Panc1 (cell line): ENCODE measurements at regions not wholly inside any gene's neighbourhood (a gene's known extent, or its start where the extent isn't known, plus 50 kb on each side); places are given as distances from the start of the nearest gene placed in this dataset.

ENCODE experiments used
- POLR2AphosphoS5 ChIP-seq: IDR thresholded peaks from 2 replicates; pipeline ENCODE4 v1.6.1; 2012; ENCODE audit warnings: mild to moderate bottlenecking, low read depth, low read length, moderate library complexity
- REST ChIP-seq, 2 experiments: IDR thresholded peaks; 2 replicates each; pipeline ENCODE4 v1.6.1; 2011 to 2012; ENCODE audit warnings: low read depth in 2 of 2, control low read depth in 1 of 2, low read length in 1 of 2, mild to moderate bottlenecking in 1 of 2, moderate library complexity in 1 of 2; ENCODE audit not compliant: insufficient read depth in 1 of 2
- TF ChIP-seq, protein P1 (sequence below): fragments of 450-650 bp; IDR thresholded peaks from 2 replicates; pipeline ENCODE4 v1.5.1; 2017; ENCODE audit warnings: mild to moderate bottlenecking

GRCh38 chr4:124803026-124803425 lies 90.5 kb upstream of the ANKRD50 start:
- TF ChIP-seq, protein P1, sequence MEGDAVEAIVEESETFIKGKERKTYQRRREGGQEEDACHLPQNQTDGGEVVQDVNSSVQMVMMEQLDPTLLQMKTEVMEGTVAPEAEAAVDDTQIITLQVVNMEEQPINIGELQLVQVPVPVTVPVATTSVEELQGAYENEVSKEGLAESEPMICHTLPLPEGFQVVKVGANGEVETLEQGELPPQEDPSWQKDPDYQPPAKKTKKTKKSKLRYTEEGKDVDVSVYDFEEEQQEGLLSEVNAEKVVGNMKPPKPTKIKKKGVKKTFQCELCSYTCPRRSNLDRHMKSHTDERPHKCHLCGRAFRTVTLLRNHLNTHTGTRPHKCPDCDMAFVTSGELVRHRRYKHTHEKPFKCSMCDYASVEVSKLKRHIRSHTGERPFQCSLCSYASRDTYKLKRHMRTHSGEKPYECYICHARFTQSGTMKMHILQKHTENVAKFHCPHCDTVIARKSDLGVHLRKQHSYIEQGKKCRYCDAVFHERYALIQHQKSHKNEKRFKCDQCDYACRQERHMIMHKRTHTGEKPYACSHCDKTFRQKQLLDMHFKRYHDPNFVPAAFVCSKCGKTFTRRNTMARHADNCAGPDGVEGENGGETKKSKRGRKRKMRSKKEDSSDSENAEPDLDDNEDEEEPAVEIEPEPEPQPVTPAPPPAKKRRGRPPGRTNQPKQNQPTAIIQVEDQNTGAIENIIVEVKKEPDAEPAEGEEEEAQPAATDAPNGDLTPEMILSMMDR: no peak
- TF ChIP-seq POLR2AphosphoS5 (no peak), REST (IDR thresholded peaks at IDR 0.05; ENCODE audit: insufficient read depth in 1 of 2, low read depth in 2 of 2, low read length in 1 of 2) (no peak)
